ENCODE measurements at regions not wholly inside any gene's neighbourhood (a gene's known extent, or its start where the extent isn't known, plus 50 kb on each side); places are given as distances from the start of the nearest gene placed in this dataset.
"Not testable (repeated sequence)": the region's sequence is repeated elsewhere in the genome, so short reads cannot be mapped to it uniquely, and the experiment has no call there.

- not testable (repeated sequence) for H3F3A ChIP-seq (ENCODE audit: low read depth); H3K79me2 ChIP-seq (ENCODE audit: insufficient read depth, low read length); H3K4me2 ChIP-seq (ENCODE audit: low read depth, low read length, poor library complexity, severe bottlenecking); H2AFZ ChIP-seq (ENCODE audit: low read length); H4K20me1 ChIP-seq (ENCODE audit: insufficient read depth, low read length, poor library complexity, severe bottlenecking); H3K36me3 ChIP-seq (ENCODE audit: insufficient read depth, low read length); H3K4me3 ChIP-seq (ENCODE audit: low read length, poor library complexity, severe bottlenecking); H3K9me3 ChIP-seq (ENCODE audit: insufficient read depth, low read depth, low read length); H3K27me3 ChIP-seq (ENCODE audit: insufficient read depth, low read length, poor library complexity, severe bottlenecking); H3K4me1 ChIP-seq (ENCODE audit: insufficient read depth, low read length, poor library complexity, severe bottlenecking); H3K9ac ChIP-seq (ENCODE audit: low read depth, low read length, poor library complexity, severe bottlenecking); H3K9me2 ChIP-seq (replicated peaks; ENCODE audit: low read depth, low read length)
These were observed 108.6 kb upstream of the MSMB start for GRCh38 chr10:46154683-46155082.

GRCh38 chr10:46156866-46157265 lies 110.8 kb upstream of the MSMB start:
- not testable (repeated sequence) for H3K4me1 ChIP-seq (ENCODE audit: insufficient read depth, low read length, poor library complexity, severe bottlenecking); H3K79me2 ChIP-seq (ENCODE audit: insufficient read depth, low read length); H3K36me3 ChIP-seq (ENCODE audit: insufficient read depth, low read length); H3K9me3 ChIP-seq (ENCODE audit: insufficient read depth, low read depth, low read length); H3K4me3 ChIP-seq (ENCODE audit: low read length, poor library complexity, severe bottlenecking); H4K20me1 ChIP-seq (ENCODE audit: insufficient read depth, low read length, poor library complexity, severe bottlenecking); H3F3A ChIP-seq (ENCODE audit: low read depth); H3K4me2 ChIP-seq (ENCODE audit: low read depth, low read length, poor library complexity, severe bottlenecking); H3K27me3 ChIP-seq (ENCODE audit: insufficient read depth, low read length, poor library complexity, severe bottlenecking); H3K9me2 ChIP-seq (replicated peaks; ENCODE audit: low read depth, low read length); H3K9ac ChIP-seq (ENCODE audit: low read depth, low read length, poor library complexity, severe bottlenecking); H2AFZ ChIP-seq (ENCODE audit: low read length)

GRCh38 chr10:46169736-46170135 lies 117.1 kb upstream of the ANTXRL start:
- H3K4me3 ChIP-seq (ENCODE audit: low read length, poor library complexity, severe bottlenecking), result no peak overlapping the region
- no peaks in the 10 kb centered on the region for H3F3A ChIP-seq (ENCODE audit: low read depth)
- peaks cover 7% of the 10 kb centered on the region for H3K4me1 ChIP-seq (ENCODE audit: insufficient read depth, low read length, poor library complexity, severe bottlenecking)
- no peak overlapping the region for H3K9ac ChIP-seq (ENCODE audit: low read depth, low read length, poor library complexity, severe bottlenecking)
- no peaks in the 10 kb centered on the region for H3K27me3 ChIP-seq (ENCODE audit: insufficient read depth, low read length, poor library complexity, severe bottlenecking)
- H3K9me2 ChIP-seq (replicated peaks; ENCODE audit: low read depth, low read length), result no peaks in the 10 kb centered on the region
- H3K9me3 ChIP-seq (ENCODE audit: insufficient read depth, low read depth, low read length), result peaks cover 13% of the 10 kb centered on the region; the same call in 1 of the 2 replicates
- TF ChIP-seq CTCF (conservative IDR thresholded peaks at IDR 0.05; ENCODE audit: low read length) (no peak), EZH2phosphoT487 (IDR thresholded peaks at IDR 0.05; ENCODE audit: borderline replicate concordance) (no peak)
- no peak overlapping the region for H3K4me2 ChIP-seq (ENCODE audit: low read depth, low read length, poor library complexity, severe bottlenecking)
- no peaks in the 10 kb centered on the region for H3K79me2 ChIP-seq (ENCODE audit: insufficient read depth, low read length)
- no peaks in the 10 kb centered on the region for H4K20me1 ChIP-seq (ENCODE audit: insufficient read depth, low read length, poor library complexity, severe bottlenecking)
- H3K36me3 ChIP-seq (ENCODE audit: insufficient read depth, low read length), result no peaks in the 10 kb centered on the region
- H2AFZ ChIP-seq (ENCODE audit: low read length), result no peak overlapping the region

GRCh38 chr10:46170789-46171188 lies 116.0 kb upstream of the ANTXRL start:
- Histone ChIP-seq H4K20me1 (ENCODE audit: insufficient read depth, low read length, poor library complexity, severe bottlenecking) (no peaks in the 10 kb centered on the region), H3K36me3 (ENCODE audit: insufficient read depth, low read length) (no peaks in the 10 kb centered on the region), H3K27me3 (ENCODE audit: insufficient read depth, low read length, poor library complexity, severe bottlenecking) (no peaks in the 10 kb centered on the region)

More at GRCh38 chr10:46170789-46171188, 116.0 kb upstream of the ANTXRL start:
- Histone ChIP-seq H2AFZ (ENCODE audit: low read length) (no peak overlapping the region), H3K9me2 (replicated peaks; ENCODE audit: low read depth, low read length) (no peaks in the 10 kb centered on the region), H3K9ac (ENCODE audit: low read depth, low read length, poor library complexity, severe bottlenecking) (no peak overlapping the region), H3F3A (ENCODE audit: low read depth) (no peaks in the 10 kb centered on the region), H3K9me3 (ENCODE audit: insufficient read depth, low read depth, low read length) (peaks cover 13% of the 10 kb centered on the region; the same call in 1 of the 2 replicates), H3K4me3 (ENCODE audit: low read length, poor library complexity, severe bottlenecking) (no peak overlapping the region), H3K79me2 (ENCODE audit: insufficient read depth, low read length) (no peaks in the 10 kb centered on the region), H3K4me1 (ENCODE audit: insufficient read depth, low read length, poor library complexity, severe bottlenecking) (peaks cover 7% of the 10 kb centered on the region), H3K4me2 (ENCODE audit: low read depth, low read length, poor library complexity, severe bottlenecking) (no peak overlapping the region)
- TF ChIP-seq EZH2phosphoT487 (IDR thresholded peaks at IDR 0.05; ENCODE audit: borderline replicate concordance), result no peak
- no peak for TF ChIP-seq CTCF (conservative IDR thresholded peaks at IDR 0.05; ENCODE audit: low read length)
